HepG2 (cell line): ENCODE measurements at regions not wholly inside any gene's neighbourhood (a gene's known extent, or its start where the extent isn't known, plus 50 kb on each side); places are given as distances from the start of the nearest gene placed in this dataset.

Experiments
- ATAC-seq: fragments of 200-7000 bp; cut with Tn5 transposase; 3 replicates; pipeline ENCODE4 v1.9.1; 2020; ENCODE audit warnings: mild to moderate bottlenecking, moderate library complexity
- BruUV-seq: library from RNA; stranded (reverse); fragments of 400-500 nt; replicated peaks from 2 replicates; lab custom pipeline; 2021; lab: Mats Ljungman, UMichigan
- CTCF ChIA-PET: fragments of 300-600 bp; formaldehyde crosslinking; extraction: SDS; loops from one replicate; lab custom pipeline; 2021; ENCODE audit warnings: low total read pairs, inconsistent platforms, low intra/inter-chr PET ratio; lab: Yijun Ruan, JAX
- POLR2A ChIA-PET: fragments of 350-600 bp; sonication (Branson Sonifier 250); formaldehyde crosslinking; loops from one replicate; lab custom pipeline; 2020; ENCODE audit warnings: antibody characterized with exemption, inconsistent platforms; lab: Yijun Ruan, JAX
- DNase-seq: peaks from one replicate; pipeline ENCODE4 v3.0.0-alpha.2; 2015; ENCODE audit warnings: low spot score
- FAIRE-seq: peaks from 3 replicates; lab custom pipeline; 2011; peaks lifted over from hg19 to GRCh38; lab: Jason Lieb, UNC
- H2AFZ ChIP-seq: one replicate; pipeline ENCODE4 v1.6.1; 2011; ENCODE audit warnings: low read length, inconsistent platforms
- H3K27ac ChIP-seq: fragments of 300-600 bp; 3 replicates; pipeline ENCODE4 v1.8.0; 2011; ENCODE audit warnings: mixed run types, mild to moderate bottlenecking, mixed read lengths, low read length, inconsistent platforms; ENCODE audit not compliant: insufficient read depth; ENCODE audit errors: extremely low read length
- H3K27me3 ChIP-seq, 2 experiments: fragments of 200-600 bp in 1 of 2; 2 replicates in 1 of 2; 3 replicates in 1 of 2; pipeline versions ENCODE4 v1.6.0 to v1.8.0; 2011; ENCODE audit warnings: low read length in 2 of 2, mild to moderate bottlenecking in 2 of 2, moderate library complexity in 2 of 2, inconsistent platforms in 1 of 2; ENCODE audit not compliant: insufficient read depth in 2 of 2, control insufficient read depth in 1 of 2
- H3K36me3 ChIP-seq, 2 experiments: fragments of 200-600 bp in 1 of 2; replicated peaks in 1 of 2; 2 replicates in 1 of 2; 3 replicates in 1 of 2; pipeline versions ENCODE4 v1.5.1 to v1.8.0; 2011; ENCODE audit warnings: low read length in 2 of 2, inconsistent platforms in 1 of 2; ENCODE audit not compliant: insufficient read depth in 2 of 2, control insufficient read depth in 1 of 2
- H3K4me1 ChIP-seq: 2 replicates; pipeline ENCODE4 v1.5.1; 2012; ENCODE audit warnings: low read length, inconsistent platforms; ENCODE audit not compliant: insufficient read depth
- H3K4me2 ChIP-seq: 2 replicates; pipeline ENCODE4 v1.6.0; 2011; ENCODE audit warnings: low read depth, low read length, inconsistent platforms
- H3K4me3 ChIP-seq, 3 experiments: fragments of 200-600 bp in 1 of 3; sonication (generic), shearing (Covaris generic) in 1 of 3; replicated peaks in 1 of 3; 2 replicates each; pipeline ENCODE4 v1.5.1; 2011 to 2016; ENCODE audit warnings: low read length in 3 of 3, inconsistent platforms in 2 of 3, low read depth in 2 of 3, mild to moderate bottlenecking in 2 of 3, control low read depth in 1 of 3, mixed read lengths in 1 of 3; ENCODE audit not compliant: insufficient read depth in 1 of 3
- H3K79me2 ChIP-seq: one replicate; pipeline ENCODE4 v1.6.1; 2011; ENCODE audit warnings: low read length, inconsistent platforms; ENCODE audit not compliant: insufficient read depth
- H3K9ac ChIP-seq: 2 replicates; pipeline ENCODE4 v1.6.0; 2011; ENCODE audit warnings: mild to moderate bottlenecking, low read depth, low read length, inconsistent platforms; ENCODE audit not compliant: insufficient read depth
- H3K9me3 ChIP-seq: 2 replicates; pipeline ENCODE4 v1.5.1; 2012; ENCODE audit warnings: mild to moderate bottlenecking, low read length
- H4K20me1 ChIP-seq: 2 replicates; pipeline ENCODE4 v1.6.0; 2011; ENCODE audit warnings: inconsistent platforms, mild to moderate bottlenecking, low read length, moderate library complexity; ENCODE audit not compliant: insufficient read depth
- AGO2 ChIP-seq: fragments of 200-400 bp; formaldehyde crosslinking; optimal IDR thresholded peaks from 2 replicates; pipeline ENCODE3; 2017; ENCODE audit warnings: mild to moderate bottlenecking, low read depth, low read length, moderate library complexity
- FOXO1 ChIP-seq: sonication (generic); formaldehyde crosslinking; IDR thresholded peaks from 2 replicates; pipeline ENCODE4 v1.4.0; 2020; ENCODE audit warnings: missing genetic modification reagents
- GATAD1 ChIP-seq: IDR thresholded peaks from 2 replicates; pipeline ENCODE4 v1.6.1; 2016; ENCODE audit warnings: missing genetic modification reagents, missing compliant biosample characterization
- HES4 ChIP-seq: sonication (generic); formaldehyde crosslinking; IDR thresholded peaks from 2 replicates; pipeline ENCODE4 v1.9.0; 2021; ENCODE audit warnings: mild to moderate bottlenecking, missing genetic modification reagents, borderline replicate concordance
- KLF11 ChIP-seq: IDR thresholded peaks from 2 replicates; pipeline ENCODE4 v1.6.1; 2016; ENCODE audit warnings: missing compliant biosample characterization
- MEIS1 ChIP-seq: sonication (generic); formaldehyde crosslinking; IDR thresholded peaks from 2 replicates; pipeline ENCODE4 v1.9.0; 2021; ENCODE audit warnings: mild to moderate bottlenecking, missing genetic modification reagents, moderate library complexity, borderline replicate concordance
- NPAS2 ChIP-seq: sonication (generic); formaldehyde crosslinking; IDR thresholded peaks from 2 replicates; pipeline ENCODE4 v1.8.0; 2022; ENCODE audit warnings: mild to moderate bottlenecking, missing genetic modification reagents, borderline replicate concordance
- ZFP1 ChIP-seq: IDR thresholded peaks from 2 replicates; pipeline ENCODE4 v1.6.1; 2016
- ZFX ChIP-seq: sonication (generic); formaldehyde crosslinking; IDR thresholded peaks from 2 replicates; pipeline ENCODE4 v1.4.0; 2020; ENCODE audit warnings: mild to moderate bottlenecking, low read depth, missing genetic modification reagents, moderate library complexity
- WGBS: methylation state at CpG from one replicate; pipeline ENCODE4 v1.1.6; 2017; ENCODE audit warnings: low lambda C conversion rate; 5-methylcytosine and 5-hydroxymethylcytosine counted together
- in situ Hi-C: cut with HindIII; loops from 2 replicates; pipeline ENCODE4 v1.10.0; 2017; ENCODE audit warnings: low pct_unique_long_range_greater_than_20kb; ENCODE audit not compliant: extremely low pct_ligation_motif_present
- intact Hi-C: fragments of 100-400 bp; cut with micrococcal nuclease; formaldehyde crosslinking; loops from one replicate; pipeline ENCODE4 v1.10.0; 2022; ENCODE audit not compliant: unreplicated experiment

GRCh38 chrX:122434942-122435341 lies 749.1 kb upstream of the GRIA3 start:
- 6% methylated on average over 2 of the region's 2 CpGs for WGBS
- CTCF ChIA-PET, result no interaction called here
- H3K9ac ChIP-seq, result no peak overlapping the region
- in situ Hi-C loops, result no loop called here
- TF ChIP-seq ZFP1 (CRISPR knock-in tag) (no peak), AGO2 (no peak), FOXO1 (no peak), KLF11 (no peak)
- TF ChIP-seq, all 625 proteins: peak for 0
- Histone ChIP-seq H3K4me2 (no peak overlapping the region), H3K36me3 (no peaks in the 10 kb centered on the region), H3K79me2 (no peaks in the 10 kb centered on the region), H3K27me3 (no peaks in the 10 kb centered on the region), H2AFZ (no peak overlapping the region), H4K20me1 (no peaks in the 10 kb centered on the region), H3K27ac (no peak overlapping the region), H3K9me3 (peaks cover 16% of the 10 kb centered on the region), H3K4me3 (no peak overlapping the region), H3K4me1 (no peaks in the 10 kb centered on the region)
- no peak for ATAC-seq
- POLR2A ChIA-PET, result no interaction called here
- intact Hi-C loops, result no loop called here
- FAIRE-seq, result no peak
- BruUV-seq, result no TSS peak
- DNase-seq, result no peak

GRCh38 chrX:122439831-122440230 lies 744.2 kb upstream of the GRIA3 start:
- Histone ChIP-seq H3K4me1 (no peaks in the 10 kb centered on the region), H3K36me3 (no peaks in the 10 kb centered on the region), H3K4me2 (no peak overlapping the region), H3K4me3 (no peak overlapping the region), H3K27me3 (no peaks in the 10 kb centered on the region), H4K20me1 (no peaks in the 10 kb centered on the region), H3K9me3 (peaks cover 36% of the 10 kb centered on the region), H3K79me2 (no peaks in the 10 kb centered on the region), H3K27ac (no peak overlapping the region), H3K9ac (no peak overlapping the region), H2AFZ (no peak overlapping the region)
- ChIA-PET POLR2A (no interaction called here), CTCF (no interaction called here)
- TF ChIP-seq GATAD1 (no peak), ZFX (no peak), NPAS2 (no peak), MEIS1 (CRISPR knock-in tag) (no peak), HES4 (CRISPR knock-in tag) (no peak)
- FAIRE-seq (no peak), DNase-seq (no peak), ATAC-seq (no peak)
- intact Hi-C loops (no loop called here), in situ Hi-C loops (no loop called here)
- no TSS peak for BruUV-seq
